Effector memory CD8-positive, alpha-beta T cell (primary cell): ENCODE measurements at regions not wholly inside any gene's neighbourhood (a gene's known extent, or its start where the extent isn't known, plus 50 kb on each side); places are given as distances from the start of the nearest gene placed in this dataset.

Source experiments
- ATAC-seq: fragments of 150-1000 bp; cut with Tn5 transposase; replicated peaks from 2 replicates; pipeline ENCODE4 v1.10.0; 2021; ENCODE audit warnings: mild to moderate bottlenecking, moderate library complexity
- DNase-seq, 3 experiments: peaks; one replicate each; pipeline ENCODE4 v3.0.0; 2021
- H3K27ac Mint-ChIP-seq, 2 donors: one replicate each; pipeline ENCODE4 v1.8.0; 2022; ENCODE audit warnings: mild to moderate bottlenecking in 2 of 2, mixed read lengths in 2 of 2, moderate library complexity in 2 of 2
- H3K27me3 Mint-ChIP-seq, 2 donors: one replicate each; pipeline ENCODE4 v1.8.0; 2022; ENCODE audit warnings: mixed read lengths in 2 of 2
- H3K36me3 Mint-ChIP-seq: one replicate; pipeline ENCODE4 v1.8.0; 2022; ENCODE audit warnings: mild to moderate bottlenecking, moderate library complexity, mixed read lengths; ENCODE audit not compliant: insufficient read depth
- H3K4me1 Mint-ChIP-seq, 2 donors: one replicate each; pipeline ENCODE4 v1.8.0; 2022; ENCODE audit warnings: low read depth in 2 of 2, mixed read lengths in 2 of 2
- H3K4me3 Mint-ChIP-seq, 2 donors: one replicate each; pipeline ENCODE4 v1.8.0; 2022; ENCODE audit warnings: mild to moderate bottlenecking in 2 of 2, mixed read lengths in 2 of 2, moderate library complexity in 2 of 2
- H3K9me3 Mint-ChIP-seq, 2 donors: one replicate each; pipeline ENCODE4 v1.8.0; 2022; ENCODE audit warnings: mixed read lengths in 2 of 2

DNA sequence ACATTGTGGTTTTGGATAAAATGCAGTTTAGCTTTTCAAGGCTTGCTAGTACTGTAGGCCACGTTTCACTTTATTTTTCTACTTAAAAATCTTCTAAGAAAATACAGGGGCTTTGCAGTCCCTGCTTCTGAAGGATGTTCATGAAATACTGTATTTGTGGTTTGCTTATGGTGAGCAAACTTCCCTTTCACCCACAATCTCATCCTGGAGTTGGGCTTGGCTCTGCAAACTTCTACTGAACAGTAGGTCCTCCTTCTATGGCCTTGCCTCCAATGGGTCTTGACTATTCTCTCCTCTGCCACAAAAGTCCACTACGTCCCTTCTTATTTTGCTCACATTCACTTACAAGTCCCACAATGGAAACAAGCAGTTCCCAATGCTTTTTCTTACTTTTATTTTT, 502.7 kb upstream of the KLF4 start:
- Mint-ChIP-seq H3K36me3 (peaks cover 4% of the 10 kb centered on the region), H3K27ac (no peak overlapping the region), H3K9me3 (peaks cover 0 to 3% of the 10 kb centered on the region in 2 donors), H3K4me3 (no peak overlapping the region), H3K27me3 (no peaks in the 10 kb centered on the region), H3K4me1 (no peaks in the 10 kb centered on the region)
- ATAC-seq (no peak), DNase-seq (no peak)

DNA sequence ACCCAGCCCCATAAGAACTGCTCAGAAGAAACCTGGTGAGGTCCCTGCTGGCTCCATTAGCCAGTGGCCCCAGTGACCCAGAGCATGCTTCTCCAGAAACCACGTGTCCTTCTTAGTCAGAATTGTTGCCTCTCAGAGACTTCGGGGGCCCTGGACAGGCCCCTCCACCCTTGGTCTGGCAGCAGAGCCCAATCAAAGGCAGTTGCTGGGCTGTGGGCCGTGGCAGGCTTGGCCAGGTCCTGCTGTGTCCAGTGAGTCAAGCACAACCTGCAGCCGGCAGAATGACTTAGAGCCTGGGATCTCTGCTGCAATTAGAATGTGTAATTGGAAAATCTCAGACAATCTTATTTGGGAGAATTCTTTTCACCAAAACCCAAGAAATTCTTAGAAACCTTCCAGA, 502.0 kb upstream of the KLF4 start:
- H3K9me3 Mint-ChIP-seq: peaks cover 2 to 3% of the 10 kb centered on the region in 2 donors
- ATAC-seq (no peak), DNase-seq (no peak)
- no peaks in the 10 kb centered on the region for H3K27me3 Mint-ChIP-seq
- H3K27ac Mint-ChIP-seq: no peak overlapping the region
- no peaks in the 10 kb centered on the region for H3K4me1 Mint-ChIP-seq
- no peak overlapping the region for H3K4me3 Mint-ChIP-seq
- peaks cover 4% of the 10 kb centered on the region for H3K36me3 Mint-ChIP-seq

DNA sequence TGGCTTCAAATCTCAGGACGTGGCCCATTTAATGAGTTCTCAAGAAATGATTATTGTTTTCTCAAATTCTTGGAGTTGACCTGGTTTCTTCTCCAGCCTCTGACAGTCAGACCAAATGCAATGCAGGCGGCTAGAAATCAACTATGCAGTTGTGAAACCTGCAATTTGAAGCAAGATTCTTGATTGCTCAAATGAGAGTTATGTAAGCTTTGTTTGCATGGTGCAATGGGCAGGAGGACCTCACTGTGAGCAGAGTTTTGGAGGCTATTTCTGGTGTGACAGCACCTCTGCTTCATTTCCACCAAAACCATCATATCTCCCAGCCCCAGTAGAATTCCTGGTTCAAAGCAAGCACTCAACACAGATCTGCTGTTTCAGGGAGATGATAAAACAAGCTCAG, 500.0 kb upstream of the KLF4 start:
- ATAC-seq: no peak
- no peaks in the 10 kb centered on the region for H3K27me3 Mint-ChIP-seq
- DNase-seq: no peak
- peaks cover 4% of the 10 kb centered on the region for H3K36me3 Mint-ChIP-seq
- peaks cover 3 to 15% of the 10 kb centered on the region in 2 donors for H3K9me3 Mint-ChIP-seq
- no peaks in the 10 kb centered on the region for H3K4me1 Mint-ChIP-seq
- H3K4me3 Mint-ChIP-seq: no peak overlapping the region
- H3K27ac Mint-ChIP-seq: no peak overlapping the region

DNA sequence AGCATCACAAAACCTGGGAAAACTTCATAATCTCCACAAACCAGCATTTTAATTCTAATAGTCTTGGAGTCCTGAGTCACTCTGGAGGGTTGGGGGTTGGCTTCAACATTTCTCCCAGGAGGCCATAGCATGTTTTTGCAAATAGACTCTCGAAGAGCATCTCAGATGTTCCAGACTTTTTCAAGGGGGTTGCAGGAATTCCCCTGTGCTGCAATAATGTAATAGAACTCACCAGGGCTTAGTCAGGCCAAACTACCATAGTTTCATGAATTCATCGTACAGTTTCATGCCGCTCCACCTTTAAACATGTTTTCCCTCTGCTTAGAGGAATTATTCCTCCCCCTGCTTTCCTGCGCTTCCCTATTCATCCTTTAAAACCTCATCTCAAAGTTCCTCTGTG, 499.5 kb upstream of the KLF4 start:
- no peak for ATAC-seq
- peaks cover 3 to 16% of the 10 kb centered on the region in 2 donors for H3K9me3 Mint-ChIP-seq
- no peak overlapping the region for H3K4me3 Mint-ChIP-seq
- DNase-seq: no peak
- H3K4me1 Mint-ChIP-seq: no peaks in the 10 kb centered on the region
- no peaks in the 10 kb centered on the region for H3K27me3 Mint-ChIP-seq
- no peak overlapping the region for H3K27ac Mint-ChIP-seq
- H3K36me3 Mint-ChIP-seq: peaks cover 3% of the 10 kb centered on the region

DNA sequence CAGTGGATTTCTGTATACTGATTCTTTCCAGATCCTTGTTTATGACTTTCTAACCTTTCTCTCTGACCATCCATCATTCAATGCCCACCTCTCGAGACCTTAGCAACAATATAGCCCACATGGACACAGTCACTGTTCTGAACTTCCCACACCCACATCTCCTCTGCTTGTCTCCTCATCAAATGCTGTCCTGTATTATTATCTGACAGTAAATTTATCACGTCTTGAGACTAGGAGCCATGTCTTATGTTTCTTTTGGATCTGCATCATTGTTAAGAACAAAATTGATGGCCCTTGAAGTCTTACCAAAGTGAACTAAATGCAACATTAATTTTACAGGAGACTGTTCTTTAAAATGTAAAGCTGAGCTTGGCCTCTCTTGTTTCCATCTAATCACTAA, 495.4 kb upstream of the KLF4 start:
- ATAC-seq (no peak), DNase-seq (no peak)
- Mint-ChIP-seq H3K27ac (no peak overlapping the region), H3K4me1 (no peaks in the 10 kb centered on the region), H3K4me3 (no peak overlapping the region), H3K36me3 (no peaks in the 10 kb centered on the region), H3K27me3 (no peaks in the 10 kb centered on the region), H3K9me3 (peaks cover 4 to 16% of the 10 kb centered on the region in 2 donors)

DNA sequence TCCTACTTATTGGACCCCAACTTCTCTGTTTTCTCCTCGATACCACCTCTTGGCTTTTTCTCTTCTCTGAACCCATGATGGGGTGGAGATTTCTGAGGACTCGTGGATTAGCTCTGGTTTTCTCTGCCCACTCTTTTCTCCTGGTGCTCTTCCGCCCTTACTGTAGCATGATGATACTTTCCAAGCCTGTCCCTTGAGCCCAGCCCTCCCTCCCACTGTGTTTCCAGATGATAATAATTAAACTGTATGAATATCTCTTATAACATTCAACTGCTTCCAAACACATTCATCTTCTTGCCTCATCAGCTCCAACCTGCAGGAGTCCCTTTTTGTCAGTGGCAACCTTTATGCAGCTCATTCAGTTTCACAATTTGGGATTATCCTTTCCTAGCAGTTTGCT, 494.2 kb upstream of the KLF4 start:
- Mint-ChIP-seq H3K27ac (no peak overlapping the region), H3K36me3 (no peaks in the 10 kb centered on the region), H3K4me1 (no peaks in the 10 kb centered on the region), H3K27me3 (no peaks in the 10 kb centered on the region), H3K4me3 (no peak overlapping the region), H3K9me3 (peaks cover 4 to 16% of the 10 kb centered on the region in 2 donors)
- no peak for DNase-seq
- no peak for ATAC-seq

DNA sequence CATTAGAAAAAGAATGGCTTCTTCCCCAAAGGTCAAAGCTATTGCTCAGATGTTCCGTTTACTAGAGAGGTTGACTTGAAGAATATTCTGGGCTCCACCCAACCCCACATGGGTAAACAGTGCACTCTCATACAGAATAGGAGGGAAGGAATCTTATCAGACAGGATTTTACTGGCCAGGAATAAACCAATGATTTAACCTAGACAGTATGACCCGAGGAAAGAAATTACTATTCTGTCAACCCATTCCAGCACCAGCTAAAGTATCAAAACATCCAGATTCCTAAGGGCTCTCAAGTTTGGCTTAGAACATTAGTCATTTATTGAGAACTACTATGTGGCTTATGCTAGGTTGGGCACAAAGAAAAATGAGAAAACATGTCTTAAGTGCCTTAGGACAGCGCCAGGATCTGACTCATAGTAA, 493.6 kb upstream of the KLF4 start:
- ATAC-seq (no peak), DNase-seq (no peak)
- Mint-ChIP-seq H3K27me3 (no peaks in the 10 kb centered on the region), H3K27ac (no peak overlapping the region), H3K36me3 (no peaks in the 10 kb centered on the region), H3K9me3 (peaks cover 4 to 16% of the 10 kb centered on the region in 2 donors), H3K4me3 (no peak overlapping the region), H3K4me1 (no peaks in the 10 kb centered on the region)

DNA sequence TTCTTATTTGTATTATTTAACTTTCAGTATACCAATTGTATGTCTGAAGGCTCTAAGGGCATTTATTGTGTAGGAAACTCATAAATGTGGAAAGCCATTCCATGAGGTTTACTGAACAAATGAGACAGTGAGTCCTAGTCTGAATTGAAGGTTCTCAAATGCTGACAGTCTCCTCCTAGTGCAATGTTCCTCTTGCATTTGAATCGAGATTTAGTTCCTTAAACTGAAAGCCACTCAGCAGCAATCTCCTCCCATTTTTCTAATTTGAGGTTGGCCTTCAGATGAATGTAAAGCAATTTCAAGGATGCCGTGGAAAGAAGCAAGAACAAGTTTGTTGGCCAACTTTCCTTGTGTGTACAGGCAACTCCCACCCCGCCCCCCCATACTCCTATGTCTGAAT, 493.2 kb upstream of the KLF4 start:
- no peaks in the 10 kb centered on the region for H3K4me1 Mint-ChIP-seq
- H3K9me3 Mint-ChIP-seq: peaks cover 4 to 16% of the 10 kb centered on the region in 2 donors
- no peak overlapping the region for H3K27ac Mint-ChIP-seq
- no peak for ATAC-seq
- no peaks in the 10 kb centered on the region for H3K36me3 Mint-ChIP-seq
- no peaks in the 10 kb centered on the region for H3K27me3 Mint-ChIP-seq
- no peak overlapping the region for H3K4me3 Mint-ChIP-seq
- DNase-seq: no peak

DNA sequence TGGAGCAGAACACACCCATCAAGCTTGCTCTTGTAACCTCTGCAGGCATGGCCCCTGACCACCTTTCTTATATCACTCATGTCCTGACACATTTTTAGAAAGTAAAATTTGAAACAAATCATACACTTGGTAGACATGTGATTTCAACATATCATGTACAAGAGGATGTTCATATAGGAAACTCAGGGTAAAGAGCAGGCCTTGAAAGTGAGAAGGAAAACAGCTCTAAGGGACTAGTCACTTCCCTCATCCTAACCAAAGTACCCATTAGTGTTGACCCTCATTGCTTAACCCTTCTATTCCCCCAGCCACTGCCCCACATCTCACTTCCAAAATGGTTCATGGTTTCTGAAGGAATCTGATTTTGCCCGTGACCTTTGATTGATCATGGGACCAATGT, 492.4 kb upstream of the KLF4 start:
- Mint-ChIP-seq H3K27ac (no peak overlapping the region), H3K4me3 (no peak overlapping the region), H3K4me1 (no peaks in the 10 kb centered on the region), H3K9me3 (peaks cover 4 to 16% of the 10 kb centered on the region in 2 donors), H3K36me3 (no peaks in the 10 kb centered on the region), H3K27me3 (no peaks in the 10 kb centered on the region)
- ATAC-seq (no peak), DNase-seq (no peak)

DNA sequence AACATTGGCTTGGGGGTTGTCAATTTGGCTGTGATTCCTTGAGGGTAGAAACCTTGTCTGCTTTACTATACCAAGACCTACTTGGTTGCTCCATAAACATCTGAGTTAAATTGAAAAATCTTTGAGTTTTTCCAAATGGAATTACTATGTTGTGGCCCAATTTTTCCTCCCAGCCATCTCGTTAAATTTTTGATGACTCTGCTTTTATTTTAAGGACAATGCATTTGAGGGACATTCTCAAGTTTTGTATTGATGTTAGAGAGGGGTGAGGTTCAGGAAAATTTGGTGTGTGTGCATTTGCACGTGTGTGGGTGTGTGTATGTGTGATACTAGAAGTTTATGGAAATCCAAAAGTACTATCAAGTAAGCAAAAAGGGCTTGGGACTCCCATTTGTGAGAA, 491.4 kb upstream of the KLF4 start:
- no peak for ATAC-seq
- DNase-seq: no peak
- Mint-ChIP-seq H3K27me3 (no peaks in the 10 kb centered on the region), H3K27ac (no peak overlapping the region), H3K9me3 (peaks cover 9 to 15% of the 10 kb centered on the region in 2 donors), H3K36me3 (no peaks in the 10 kb centered on the region), H3K4me3 (no peak overlapping the region), H3K4me1 (no peaks in the 10 kb centered on the region)

DNA sequence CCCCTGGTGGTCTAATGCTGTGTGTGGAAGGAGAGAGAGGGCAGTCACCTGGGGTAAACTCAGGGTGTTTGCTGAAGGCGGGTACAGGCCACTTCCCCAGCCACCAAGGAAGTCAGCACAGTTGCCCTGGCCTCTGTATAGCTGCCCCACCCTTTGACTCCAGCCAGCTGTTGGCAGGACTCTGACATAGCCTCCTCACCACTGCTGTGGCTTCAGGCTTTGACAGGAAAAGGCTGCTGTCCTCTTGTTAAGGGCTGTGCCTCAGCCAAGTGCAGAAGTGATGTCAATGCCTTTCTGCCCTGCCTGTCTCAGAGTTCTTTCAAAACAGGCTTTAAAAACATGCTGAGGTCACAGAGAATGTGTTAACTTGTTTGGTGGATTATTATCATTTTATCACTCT, 487.2 kb upstream of the KLF4 start:
- Mint-ChIP-seq H3K9me3 (peaks cover 8 to 11% of the 10 kb centered on the region in 2 donors), H3K36me3 (no peaks in the 10 kb centered on the region), H3K4me3 (no peak overlapping the region), H3K4me1 (no peaks in the 10 kb centered on the region), H3K27ac (no peak overlapping the region), H3K27me3 (no peaks in the 10 kb centered on the region)
- DNase-seq (no peak), ATAC-seq (no peak)

DNA sequence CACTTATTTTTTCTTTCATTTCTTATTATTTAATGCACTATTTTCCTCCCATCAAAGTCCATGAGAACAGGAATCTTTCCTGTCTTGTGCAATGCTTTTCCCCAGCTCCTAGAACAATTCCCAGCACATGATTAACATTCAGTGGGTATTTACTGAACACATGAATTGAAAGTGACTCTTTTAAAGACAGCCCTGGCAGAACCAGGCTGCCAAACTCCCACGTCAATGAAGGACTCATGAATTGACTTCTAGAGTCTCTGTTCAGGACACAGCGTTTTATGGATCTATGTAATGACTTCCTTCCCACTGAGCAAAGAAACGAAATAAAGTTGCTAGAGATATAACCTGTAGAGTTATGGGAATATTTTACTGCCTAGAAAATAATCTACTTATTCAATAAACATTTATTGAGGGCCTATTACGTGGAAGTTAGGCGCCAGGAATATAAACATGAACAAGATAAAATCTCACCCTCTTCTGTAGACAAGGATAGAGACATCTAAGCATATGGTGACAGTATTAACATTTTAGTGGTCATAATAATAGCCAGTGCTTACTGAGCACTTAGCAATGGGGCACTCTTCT, 485.9 kb upstream of the KLF4 start:
- H3K36me3 Mint-ChIP-seq: no peaks in the 10 kb centered on the region
- H3K9me3 Mint-ChIP-seq: peaks cover 8 to 11% of the 10 kb centered on the region in 2 donors
- no peaks in the 10 kb centered on the region for H3K4me1 Mint-ChIP-seq
- H3K4me3 Mint-ChIP-seq: no peak overlapping the region
- ATAC-seq (no peak), DNase-seq (no peak)
- no peak overlapping the region for H3K27ac Mint-ChIP-seq
- H3K27me3 Mint-ChIP-seq: no peaks in the 10 kb centered on the region

DNA sequence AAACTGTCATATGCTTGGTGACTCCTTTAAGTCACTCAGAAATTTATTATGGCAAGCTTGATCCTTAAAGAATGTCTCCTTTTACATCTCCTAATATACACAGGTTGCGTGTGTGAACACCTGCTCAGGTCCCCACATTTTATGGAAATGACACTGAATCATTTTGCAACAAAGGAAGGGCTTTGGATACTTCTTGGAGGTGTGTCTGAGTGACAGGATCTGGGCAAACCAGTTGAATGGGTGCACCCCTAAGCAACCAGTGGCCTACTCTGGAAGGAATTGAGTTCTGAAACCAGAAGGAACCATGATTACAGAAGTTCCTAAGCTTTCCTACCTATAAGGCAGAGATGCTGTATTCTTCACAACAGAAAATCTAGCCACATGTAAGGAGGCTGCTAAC, 483.9 kb upstream of the KLF4 start:
- Mint-ChIP-seq H3K27ac (no peak overlapping the region), H3K27me3 (no peaks in the 10 kb centered on the region), H3K9me3 (peaks cover 8 to 11% of the 10 kb centered on the region in 2 donors), H3K4me1 (no peaks in the 10 kb centered on the region), H3K4me3 (no peak overlapping the region), H3K36me3 (no peaks in the 10 kb centered on the region)
- ATAC-seq: no peak
- no peak for DNase-seq

DNA sequence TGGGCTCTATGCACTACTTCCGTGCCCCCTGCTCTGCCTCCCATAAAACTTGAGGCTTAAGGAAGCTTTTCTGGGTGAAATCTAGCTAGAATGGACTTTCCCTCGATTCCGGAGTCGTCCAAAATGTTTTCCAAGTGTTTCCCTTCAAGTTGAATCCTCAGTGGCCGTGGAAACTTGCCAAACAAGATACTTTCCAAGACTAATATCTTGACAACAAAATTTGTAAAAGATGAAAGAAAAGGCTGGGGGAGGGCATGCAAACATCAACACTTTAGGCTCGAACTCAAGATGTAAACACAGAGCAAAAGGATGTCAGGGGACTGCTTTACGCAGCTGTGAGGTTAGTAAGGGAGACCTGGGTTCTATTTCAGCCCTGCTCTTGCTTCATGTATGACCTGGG, 482.8 kb upstream of the KLF4 start:
- peaks cover 8 to 11% of the 10 kb centered on the region in 2 donors for H3K9me3 Mint-ChIP-seq
- no peaks in the 10 kb centered on the region for H3K4me1 Mint-ChIP-seq
- H3K27ac Mint-ChIP-seq: no peak overlapping the region
- H3K27me3 Mint-ChIP-seq: no peaks in the 10 kb centered on the region
- ATAC-seq (no peak), DNase-seq (no peak)
- no peaks in the 10 kb centered on the region for H3K36me3 Mint-ChIP-seq
- no peak overlapping the region for H3K4me3 Mint-ChIP-seq

DNA sequence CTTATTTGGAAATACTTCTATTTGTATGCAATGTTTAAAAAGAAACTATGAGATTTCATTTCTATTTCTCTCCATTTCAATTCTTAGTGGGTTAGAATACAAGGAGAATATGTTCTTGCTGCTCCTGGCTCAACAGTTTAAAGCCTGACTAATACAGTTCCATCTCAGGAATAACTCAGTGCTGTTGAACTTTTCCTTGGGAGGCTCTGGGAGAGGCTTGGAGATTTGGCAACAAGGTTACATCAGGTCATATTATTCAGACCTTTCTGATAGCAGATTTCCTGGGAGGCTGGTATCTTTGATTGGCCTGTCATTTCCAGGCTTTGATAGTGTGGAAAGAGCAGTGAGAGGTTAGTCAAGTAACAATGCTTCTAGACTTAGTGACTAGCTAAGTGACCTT, 481.7 kb upstream of the KLF4 start:
- H3K27ac Mint-ChIP-seq: no peak overlapping the region
- H3K27me3 Mint-ChIP-seq: no peaks in the 10 kb centered on the region
- ATAC-seq (no peak), DNase-seq (no peak)
- no peak overlapping the region for H3K4me3 Mint-ChIP-seq
- H3K4me1 Mint-ChIP-seq: no peaks in the 10 kb centered on the region
- H3K36me3 Mint-ChIP-seq: no peaks in the 10 kb centered on the region
- peaks cover 8% of the 10 kb centered on the region in 2 donors for H3K9me3 Mint-ChIP-seq
